Ovary (tissue), 3 donors: ENCODE measurements at regions not wholly inside any gene's neighbourhood (a gene's known extent, or its start where the extent isn't known, plus 50 kb on each side); places are given as distances from the start of the nearest gene placed in this dataset.

Experiments
- CTCF ChIP-seq, 3 donors: fragments of 450-650 bp in 2 of 3; fragments of 200-600 bp in 1 of 3; IDR thresholded peaks; one replicate each; pipeline versions ENCODE4 v1.5.1 to v1.8.0; 2016 to 2022; ENCODE audit warnings: antibody characterized with exemption in 3 of 3, mild to moderate bottlenecking in 1 of 3
- POLR2A ChIP-seq: fragments of 450-650 bp; IDR thresholded peaks from one replicate; pipeline ENCODE4 v1.6.1; 2017; ENCODE audit warnings: antibody characterized with exemption, mild to moderate bottlenecking, moderate library complexity
- donor health status: DM: no; HTN: no; CAD: no.

- TF ChIP-seq CTCF (IDR thresholded peaks at IDR 0.05) = no peak
- TF ChIP-seq POLR2A = no peak
These were observed 528.1 kb upstream of the CDH8 start for GRCh38 chr16:62564291-62564690.
